ENCODE measurements at regions not wholly inside any gene's neighbourhood (a gene's known extent, or its start where the extent isn't known, plus 50 kb on each side); places are given as distances from the start of the nearest gene placed in this dataset.

GRCh38 chr2:121860033-121860757 is 104.7 kb downstream of the TSN start:
- CTCF ChIA-PET: no interaction called here

GRCh38 chr2:121860758-121861227 is 105.3 kb downstream of the TSN start:
- ChIA-PET CTCF (no interaction called here), POLR2A (no interaction called here)
- DNase-seq (ENCODE audit: low read depth, low spot score): no peak
- no peak for TF ChIP-seq CTCF (IDR thresholded peaks at IDR 0.05; ENCODE audit: low read depth, low read length)
- Histone ChIP-seq H3K4me3 (ENCODE audit: low read depth, low read length) (no peak overlapping the region), H3K27ac (ENCODE audit: low read depth, low read length) (peak overlapping the region; percentile 73), H3K9me3 (ENCODE audit: control insufficient read depth, insufficient read depth, low read length) (no peaks in the 10 kb centered on the region), H3K27me3 (ENCODE audit: control insufficient read depth, insufficient read depth, low read length) (no peaks in the 10 kb centered on the region)

More at GRCh38 chr2:121860033-121860757, 104.7 kb downstream of the TSN start:
- DNase-seq (ENCODE audit: low read depth, low spot score): peak; percentile 59
- Histone ChIP-seq H3K9me3 (ENCODE audit: control insufficient read depth, insufficient read depth, low read length) (no peaks in the 10 kb centered on the region), H3K27me3 (ENCODE audit: control insufficient read depth, insufficient read depth, low read length) (no peaks in the 10 kb centered on the region), H3K4me3 (ENCODE audit: low read depth, low read length) (no peak overlapping the region), H3K27ac (ENCODE audit: low read depth, low read length) (peak overlapping the region; percentile 73)
- TF ChIP-seq CTCF (IDR thresholded peaks at IDR 0.05; ENCODE audit: low read depth, low read length): no peak
- POLR2A ChIA-PET: no interaction called here

GRCh38 chr2:121862286-121862685 is 106.8 kb downstream of the TSN start:
- Histone ChIP-seq H3K27me3 (ENCODE audit: control insufficient read depth, insufficient read depth, low read length) (no peaks in the 10 kb centered on the region), H3K9me3 (ENCODE audit: control insufficient read depth, insufficient read depth, low read length) (no peaks in the 10 kb centered on the region), H3K27ac (ENCODE audit: low read depth, low read length) (no peak overlapping the region), H3K4me3 (ENCODE audit: low read depth, low read length) (no peak overlapping the region)
- no peak for DNase-seq (ENCODE audit: low read depth, low spot score)
- CTCF ChIA-PET: interaction anchor here (0.8 kb wide), 1 partner anchor 51 kb away, joined by 3 read pairs; no protein-coding TSS in a partner anchor
- TF ChIP-seq CTCF (IDR thresholded peaks at IDR 0.05; ENCODE audit: low read depth, low read length): no peak
- POLR2A ChIA-PET: no interaction called here

GRCh38 chr2:121865914-121866313 is 110.5 kb downstream of the TSN start:
- no peak overlapping the region for H3K27ac ChIP-seq (ENCODE audit: low read depth, low read length)
- DNase-seq (ENCODE audit: low read depth, low spot score): no peak
- ChIA-PET CTCF (no interaction called here), POLR2A (no interaction called here)
- H3K27me3 ChIP-seq (ENCODE audit: control insufficient read depth, insufficient read depth, low read length): peaks cover 3% of the 10 kb centered on the region
- no peaks in the 10 kb centered on the region for H3K9me3 ChIP-seq (ENCODE audit: control insufficient read depth, insufficient read depth, low read length)
- TF ChIP-seq CTCF (IDR thresholded peaks at IDR 0.05; ENCODE audit: low read depth, low read length): no peak
- H3K4me3 ChIP-seq (ENCODE audit: low read depth, low read length): no peak overlapping the region

- POLR2A ChIA-PET: no interaction called here
- Histone ChIP-seq H3K27ac (ENCODE audit: low read depth, low read length) (no peak overlapping the region), H3K27me3 (ENCODE audit: control insufficient read depth, insufficient read depth, low read length) (peaks cover 3% of the 10 kb centered on the region), H3K9me3 (ENCODE audit: control insufficient read depth, insufficient read depth, low read length) (no peaks in the 10 kb centered on the region), H3K4me3 (ENCODE audit: low read depth, low read length) (no peak overlapping the region)
- CTCF ChIA-PET: no interaction called here
- TF ChIP-seq CTCF (IDR thresholded peaks at IDR 0.05; ENCODE audit: low read depth, low read length): no peak
- no peak for DNase-seq (ENCODE audit: low read depth, low spot score)
Measured at GRCh38 chr2:121866789-121867188, 111.3 kb downstream of the TSN start.
